KMS-11 (cell line): ENCODE measurements at regions not wholly inside any gene's neighbourhood (a gene's known extent, or its start where the extent isn't known, plus 50 kb on each side); places are given as distances from the start of the nearest gene placed in this dataset.

Experiments
- H2AFZ ChIP-seq: fragments of 200-600 bp; sonication (generic); 2 replicates; pipeline ENCODE4 v1.6.1; 2016; ENCODE audit warnings: antibody characterized with exemption, mixed run types, low read depth
- H3K27ac ChIP-seq: fragments of 200-600 bp; sonication (generic); 2 replicates; pipeline ENCODE4 v1.6.1; 2016; ENCODE audit warnings: mild to moderate bottlenecking, mixed run types
- H3K27me3 ChIP-seq: fragments of 200-600 bp; sonication (generic); 2 replicates; pipeline ENCODE4 v1.6.1; 2017; ENCODE audit warnings: mild to moderate bottlenecking, low read depth, mixed run types, moderate library complexity; ENCODE audit not compliant: insufficient read depth
- H3K36me3 ChIP-seq: fragments of 200-600 bp; sonication (generic); 2 replicates; pipeline ENCODE4 v1.6.1; 2017; ENCODE audit warnings: mild to moderate bottlenecking, mixed run types; ENCODE audit not compliant: insufficient read depth
- H3K4me1 ChIP-seq: fragments of 200-600 bp; sonication (generic); 2 replicates; pipeline ENCODE4 v1.6.1; 2016; ENCODE audit warnings: mild to moderate bottlenecking, low read depth, mixed run types; ENCODE audit not compliant: poor library complexity, severe bottlenecking
- H3K4me2 ChIP-seq: fragments of 200-600 bp; sonication (generic); 2 replicates; pipeline ENCODE4 v1.7.0; 2016; ENCODE audit warnings: mild to moderate bottlenecking, mixed run types
- H3K4me3 ChIP-seq: fragments of 200-600 bp; sonication (generic); IDR thresholded peaks from 2 replicates; pipeline ENCODE4 v1.6.1; 2017; ENCODE audit warnings: low read depth, low read length, mixed read lengths; ENCODE audit not compliant: insufficient read depth
- H3K79me2 ChIP-seq: fragments of 200-600 bp; sonication (generic); 2 replicates; pipeline ENCODE4 v1.6.1; 2016; ENCODE audit warnings: low read depth, mixed run types; ENCODE audit not compliant: insufficient read depth
- H3K9ac ChIP-seq: fragments of 200-600 bp; sonication (generic); 2 replicates; pipeline ENCODE4 v1.6.1; 2016; ENCODE audit warnings: mild to moderate bottlenecking, mixed run types
- H4K20me1 ChIP-seq: fragments of 200-600 bp; sonication (generic); 2 replicates; pipeline ENCODE4 v1.6.1; 2016; ENCODE audit warnings: mild to moderate bottlenecking, mixed run types; ENCODE audit not compliant: insufficient read depth
- TF ChIP-seq, protein P1 (sequence below): fragments of 200-600 bp; sonication (generic); conservative IDR thresholded peaks from 2 replicates; pipeline ENCODE4 v1.6.1; 2017; ENCODE audit warnings: low read depth, mild to moderate bottlenecking, antibody characterized with exemption, low read length, moderate library complexity, mixed read lengths

DNA sequence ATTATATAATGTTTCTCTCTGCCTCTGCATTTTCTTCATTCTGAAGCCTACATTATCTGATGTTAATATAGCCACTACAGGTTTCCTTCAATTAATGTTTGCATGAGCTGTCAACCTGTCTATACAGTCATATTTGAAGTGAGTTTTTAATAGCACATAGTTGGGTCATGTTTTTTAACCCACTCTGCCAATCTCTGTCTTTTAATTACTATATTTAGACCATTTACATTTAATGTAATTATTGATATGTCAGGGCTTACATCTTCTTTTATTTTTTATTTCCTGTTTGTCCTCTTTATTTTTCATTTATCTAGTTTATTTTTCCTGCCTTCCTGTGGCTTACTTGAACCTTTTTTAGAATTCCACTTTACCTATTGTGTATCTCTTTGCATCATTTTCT, 124.3 kb upstream of the PDE1C start:
- Histone ChIP-seq H3K4me3 (no peak overlapping the region), H3K27ac (no peak overlapping the region)

DNA sequence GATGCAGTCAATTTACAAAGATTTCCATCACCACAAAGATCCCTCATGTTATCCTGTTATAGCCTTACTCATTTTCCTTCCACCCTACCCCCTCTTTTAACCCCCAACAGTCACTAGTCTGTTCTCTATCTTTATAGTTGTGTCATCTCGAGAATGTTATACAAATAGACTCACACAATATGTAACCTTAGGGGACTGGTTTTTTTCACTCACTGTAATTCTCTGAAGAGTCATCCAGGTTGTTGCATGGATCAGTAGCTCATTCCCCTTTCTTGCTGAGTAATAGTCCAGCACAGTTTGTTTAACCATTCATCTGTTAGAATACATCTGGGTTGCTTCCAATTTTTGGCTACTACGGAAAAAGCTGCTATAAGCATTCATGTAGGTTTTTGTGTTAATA, 121.1 kb upstream of the PDE1C start:
- Histone ChIP-seq H3K4me1 (no peaks in the 10 kb centered on the region), H3K9ac (no peak overlapping the region), H3K79me2 (no peaks in the 10 kb centered on the region), H4K20me1 (no peaks in the 10 kb centered on the region), H3K4me2 (no peak overlapping the region), H3K27me3 (no peaks in the 10 kb centered on the region), H3K27ac (no peak overlapping the region), H2AFZ (no peak overlapping the region), H3K36me3 (no peaks in the 10 kb centered on the region), H3K4me3 (no peak overlapping the region)
- TF ChIP-seq, protein P1, sequence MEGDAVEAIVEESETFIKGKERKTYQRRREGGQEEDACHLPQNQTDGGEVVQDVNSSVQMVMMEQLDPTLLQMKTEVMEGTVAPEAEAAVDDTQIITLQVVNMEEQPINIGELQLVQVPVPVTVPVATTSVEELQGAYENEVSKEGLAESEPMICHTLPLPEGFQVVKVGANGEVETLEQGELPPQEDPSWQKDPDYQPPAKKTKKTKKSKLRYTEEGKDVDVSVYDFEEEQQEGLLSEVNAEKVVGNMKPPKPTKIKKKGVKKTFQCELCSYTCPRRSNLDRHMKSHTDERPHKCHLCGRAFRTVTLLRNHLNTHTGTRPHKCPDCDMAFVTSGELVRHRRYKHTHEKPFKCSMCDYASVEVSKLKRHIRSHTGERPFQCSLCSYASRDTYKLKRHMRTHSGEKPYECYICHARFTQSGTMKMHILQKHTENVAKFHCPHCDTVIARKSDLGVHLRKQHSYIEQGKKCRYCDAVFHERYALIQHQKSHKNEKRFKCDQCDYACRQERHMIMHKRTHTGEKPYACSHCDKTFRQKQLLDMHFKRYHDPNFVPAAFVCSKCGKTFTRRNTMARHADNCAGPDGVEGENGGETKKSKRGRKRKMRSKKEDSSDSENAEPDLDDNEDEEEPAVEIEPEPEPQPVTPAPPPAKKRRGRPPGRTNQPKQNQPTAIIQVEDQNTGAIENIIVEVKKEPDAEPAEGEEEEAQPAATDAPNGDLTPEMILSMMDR = no peak

More for the DNA sequence above, 124.3 kb upstream of the PDE1C start:
- Histone ChIP-seq H4K20me1 (no peaks in the 10 kb centered on the region), H3K79me2 (no peaks in the 10 kb centered on the region), H3K36me3 (no peaks in the 10 kb centered on the region; the same call in 1 of the 2 replicates), H3K4me2 (no peak overlapping the region), H3K9ac (no peak overlapping the region), H2AFZ (no peak overlapping the region), H3K27me3 (no peaks in the 10 kb centered on the region), H3K4me1 (no peaks in the 10 kb centered on the region)
- TF ChIP-seq, protein P1 = no peak

DNA sequence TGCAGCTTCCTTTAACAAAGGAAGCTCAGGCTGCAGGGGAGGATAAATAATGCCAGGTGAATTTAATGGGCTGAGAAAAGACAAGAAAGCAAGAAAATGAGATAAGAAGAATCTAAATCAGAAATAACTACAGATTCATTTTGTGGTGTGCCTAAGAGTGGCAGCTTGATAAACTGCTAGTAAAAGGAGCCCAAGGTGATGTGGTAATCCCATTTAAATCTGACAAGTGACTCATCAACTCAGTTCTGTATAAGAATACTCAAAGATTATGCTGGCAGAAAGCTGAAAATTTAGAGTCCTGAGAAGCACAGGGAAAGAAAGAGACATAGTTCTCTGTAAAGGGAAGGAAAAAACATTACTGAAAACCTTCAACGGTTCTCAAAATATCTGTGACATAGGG, 109.4 kb upstream of the PDE1C start:
- Histone ChIP-seq H3K9ac (no peak overlapping the region), H3K4me2 (no peak overlapping the region), H3K4me3 (no peak overlapping the region), H4K20me1 (no peaks in the 10 kb centered on the region), H3K27ac (no peak overlapping the region), H3K36me3 (no peaks in the 10 kb centered on the region), H2AFZ (no peak overlapping the region), H3K79me2 (no peaks in the 10 kb centered on the region), H3K4me1 (no peaks in the 10 kb centered on the region), H3K27me3 (no peaks in the 10 kb centered on the region)
- TF ChIP-seq, protein P1 = no peak

DNA sequence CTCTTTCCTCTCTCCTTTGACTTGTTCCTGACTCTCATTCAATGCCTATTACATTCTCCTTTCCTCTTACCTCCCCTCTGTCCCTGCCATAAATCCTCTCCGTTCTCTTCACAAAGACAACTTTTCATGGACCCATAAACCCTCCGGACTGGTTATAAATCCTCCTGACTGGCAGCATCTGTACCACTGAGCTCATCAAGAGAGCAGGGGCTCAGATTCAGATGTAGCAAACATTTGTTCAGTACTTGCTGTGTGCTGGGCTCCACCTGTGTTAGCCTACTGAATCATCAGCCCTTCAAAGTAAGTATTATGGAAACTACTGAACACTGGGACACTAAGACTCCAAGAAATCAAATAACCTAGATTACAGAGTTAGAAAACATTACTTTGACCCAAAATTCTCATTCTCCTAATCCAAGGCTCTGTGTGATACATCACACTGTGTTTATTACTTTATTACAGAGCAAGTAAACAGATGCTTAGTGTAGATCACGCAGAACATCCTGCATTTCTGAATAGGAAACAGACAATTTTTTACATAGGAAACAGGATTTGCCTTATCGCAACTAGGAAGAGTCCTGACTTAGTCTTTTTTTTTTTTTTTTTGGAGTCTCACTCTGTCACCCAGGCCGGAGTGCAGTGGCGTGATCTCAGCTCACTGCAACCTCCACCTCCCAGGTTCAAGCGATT, 108.6 kb upstream of the PDE1C start:
- no peaks in the 10 kb centered on the region for H3K4me1 ChIP-seq
- no peak overlapping the region for H3K4me3 ChIP-seq
- TF ChIP-seq, protein P1 = no peak
- H3K27ac ChIP-seq = no peak overlapping the region
- H3K9ac ChIP-seq = no peak overlapping the region
- H3K4me2 ChIP-seq = no peak overlapping the region
- H3K36me3 ChIP-seq = no peaks in the 10 kb centered on the region
- no peaks in the 10 kb centered on the region for H3K27me3 ChIP-seq
- no peak overlapping the region for H2AFZ ChIP-seq
- no peaks in the 10 kb centered on the region for H4K20me1 ChIP-seq
- H3K79me2 ChIP-seq = no peaks in the 10 kb centered on the region
